GM21360 (cell line): ENCODE measurements at regions not wholly inside any gene's neighbourhood (a gene's known extent, or its start where the extent isn't known, plus 50 kb on each side); places are given as distances from the start of the nearest gene placed in this dataset.

Source experiments
- ATAC-seq: cut with Tn5 transposase; IDR thresholded peaks from one replicate; pipeline ENCODE4 v1.9.1; 2021; ENCODE audit warnings: mild to moderate bottlenecking, moderate library complexity; ENCODE audit not compliant: unreplicated experiment

DNA sequence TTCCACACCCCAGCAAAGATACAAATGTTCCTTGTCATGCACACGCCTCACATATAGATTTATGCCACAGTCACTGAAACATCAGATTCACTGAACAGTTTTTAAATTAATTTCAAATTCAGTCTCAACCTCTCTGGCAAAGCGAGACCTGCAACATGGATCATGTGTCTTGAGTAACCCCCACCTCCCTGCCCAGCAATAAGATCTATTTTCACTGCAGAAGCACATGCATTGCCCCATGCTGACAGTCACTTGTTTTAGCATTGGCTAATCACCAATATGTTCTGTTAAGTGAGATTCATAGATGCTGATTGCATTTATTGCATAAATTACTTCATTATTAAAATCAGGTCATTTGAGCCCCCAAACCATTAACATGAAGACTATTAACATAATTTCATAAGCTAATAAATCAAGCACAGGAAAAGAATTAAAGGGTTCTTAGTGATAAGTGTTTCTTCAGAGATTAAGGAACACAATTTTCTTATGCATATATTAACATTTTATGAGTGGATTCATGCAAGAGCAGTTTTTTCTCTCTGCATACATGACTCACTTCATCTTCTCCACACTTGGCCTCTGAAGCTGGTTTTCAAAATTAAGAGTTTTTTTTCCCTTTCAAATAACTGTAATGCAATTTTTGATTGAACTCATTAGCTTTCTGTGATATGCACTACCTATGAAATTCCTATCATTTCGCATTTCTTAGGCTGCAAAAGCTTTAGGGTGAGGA, 173.2 kb upstream of the SOX4 start:
- ATAC-seq = no peak

- no peak for ATAC-seq
Measured at GRCh38 chr6:21420926-21421325, 172.6 kb upstream of the SOX4 start.

- ATAC-seq = no peak
Measured at GRCh38 chr6:21423106-21423854, 170.3 kb upstream of the SOX4 start.

GRCh38 chr6:21426841-21427490, 166.6 kb upstream of the SOX4 start:
- no peak for ATAC-seq

- no peak for ATAC-seq
Measured at GRCh38 chr6:21429291-21429690, 164.3 kb upstream of the SOX4 start.

DNA sequence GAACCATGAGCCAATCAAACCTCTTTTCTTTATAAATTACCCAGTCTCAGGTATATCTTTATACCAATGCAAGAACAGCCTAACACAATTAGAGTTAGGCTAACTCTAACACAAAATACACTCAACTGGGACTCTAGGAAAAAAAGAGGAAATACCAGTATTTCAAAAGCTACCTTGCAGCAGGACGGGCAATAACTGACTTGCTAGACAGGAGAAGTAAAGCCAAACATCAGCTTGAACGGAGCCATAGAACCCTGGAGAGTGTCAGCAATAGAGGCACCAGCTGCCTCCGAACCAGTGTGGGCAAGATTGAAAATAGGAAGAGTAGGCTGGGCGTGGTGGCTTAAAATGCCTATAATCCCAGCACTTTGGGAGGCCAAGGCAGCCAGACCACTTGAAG, 162.0 kb upstream of the SOX4 start:
- ATAC-seq = no peak

DNA sequence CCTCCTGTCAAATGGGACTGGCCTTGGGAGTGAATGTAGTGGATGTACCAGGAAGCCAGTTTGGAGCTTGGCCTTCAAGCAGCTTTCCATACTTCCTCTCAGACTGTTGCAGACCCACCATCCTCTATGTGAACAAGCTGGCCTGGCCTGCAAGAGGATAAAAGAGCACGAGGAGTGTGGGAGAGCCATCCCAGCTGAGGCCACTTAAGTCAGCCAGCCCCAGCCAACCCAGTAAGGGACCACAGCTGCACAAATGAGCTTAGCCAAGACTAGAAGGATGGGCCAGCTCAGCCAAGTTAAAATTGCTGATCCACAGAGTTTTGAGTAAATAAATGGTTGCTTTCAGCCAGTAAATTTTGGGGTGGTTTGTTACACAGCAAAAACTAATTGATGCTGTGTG, 156.9 kb upstream of the SOX4 start:
- ATAC-seq = no peak

DNA sequence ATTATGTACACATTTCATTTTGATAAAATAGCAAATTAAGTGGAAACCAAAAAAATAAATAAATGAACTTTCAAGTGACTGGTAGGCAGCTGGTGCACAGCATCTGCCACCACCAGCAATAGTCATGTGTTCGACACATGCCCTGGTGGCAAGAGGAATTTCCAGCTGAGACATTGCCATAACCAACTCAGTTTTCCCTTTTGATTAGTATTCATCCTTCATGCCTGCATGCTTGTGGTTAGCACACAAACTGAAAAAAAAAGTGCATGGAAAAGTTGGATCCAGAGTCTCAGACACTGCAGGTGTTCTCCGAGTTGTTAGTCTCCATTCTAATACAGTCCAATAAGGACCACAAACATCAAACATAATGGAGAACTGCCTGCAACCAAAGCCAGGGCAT, 156.0 kb upstream of the SOX4 start:
- ATAC-seq = no peak

- ATAC-seq = peak; percentile 98
Measured at GRCh38 chr6:21438237-21438985, 155.1 kb upstream of the SOX4 start.

GRCh38 chr6:21438986-21439352, 154.6 kb upstream of the SOX4 start:
- ATAC-seq = peak; percentile 50

DNA sequence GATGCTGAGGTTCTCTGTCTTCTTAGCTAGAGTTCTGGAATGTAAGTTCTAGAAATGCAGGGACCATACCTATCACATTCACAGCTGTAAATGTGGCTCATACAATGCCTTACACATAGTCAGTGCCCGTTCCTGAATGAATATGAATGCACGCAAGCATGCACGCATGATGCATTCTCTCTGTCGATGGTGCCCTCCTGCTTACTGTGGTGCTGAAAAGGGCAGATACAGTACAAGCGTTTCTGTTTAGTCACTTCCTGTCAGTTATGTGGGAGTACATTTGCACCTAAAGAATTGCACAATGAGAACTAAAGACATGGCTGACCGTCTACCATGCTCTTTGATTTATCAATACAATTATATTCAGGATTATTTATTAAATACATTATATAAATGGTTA, 152.2 kb upstream of the SOX4 start:
- ATAC-seq = no peak

- no peak for ATAC-seq
Measured at GRCh38 chr6:21442874-21443273, 150.7 kb upstream of the SOX4 start.

GRCh38 chr6:21444711-21445260, 148.8 kb upstream of the SOX4 start:
- no peak for ATAC-seq

GRCh38 chr6:21447987-21448386, 145.6 kb upstream of the SOX4 start:
- no peak for ATAC-seq

GRCh38 chr6:21448485-21449109, 145.0 kb upstream of the SOX4 start:
- ATAC-seq = no peak

DNA sequence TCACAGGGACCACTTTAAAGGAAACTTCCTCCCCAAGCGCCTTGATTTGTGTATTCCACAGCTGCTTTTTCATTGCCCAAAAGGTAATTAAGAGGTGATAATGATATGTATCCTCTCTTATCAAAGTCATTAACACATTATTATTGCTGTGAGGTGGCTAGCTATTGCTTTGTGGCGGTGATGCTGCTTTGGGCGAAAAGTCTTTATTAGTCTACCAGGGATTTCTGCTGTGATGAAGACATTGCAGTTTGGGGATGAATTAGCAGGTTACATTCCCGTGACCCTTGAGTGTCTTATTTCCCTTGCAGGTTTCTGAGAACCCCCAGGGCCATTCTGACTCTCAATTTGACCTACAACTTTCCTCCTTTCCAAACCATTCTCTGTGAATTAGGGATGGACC, 143.4 kb upstream of the SOX4 start:
- no peak for ATAC-seq

GRCh38 chr6:21450628-21451027, 142.9 kb upstream of the SOX4 start:
- no peak for ATAC-seq

- no peak for ATAC-seq
Measured at GRCh38 chr6:21451546-21452013, 142.0 kb upstream of the SOX4 start.

DNA sequence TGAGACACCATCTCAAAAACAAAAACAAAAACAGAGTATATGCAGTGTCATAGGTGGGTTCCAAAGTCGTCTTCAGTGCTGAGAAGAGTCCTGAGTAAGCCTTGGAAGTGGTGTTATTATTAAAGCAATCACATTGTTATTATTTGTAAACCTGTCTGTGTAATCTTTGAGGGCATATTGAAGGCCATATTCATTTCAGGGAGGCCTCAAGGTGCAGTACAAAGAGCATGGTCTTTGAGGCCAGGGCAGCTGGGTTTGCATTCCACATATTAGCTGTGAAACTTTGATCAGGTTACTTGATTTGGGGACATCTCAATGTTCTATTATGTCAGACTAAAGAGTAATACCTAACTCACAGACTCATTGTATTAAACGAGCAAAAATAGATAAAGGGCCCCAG, 139.3 kb upstream of the SOX4 start:
- no peak for ATAC-seq

DNA sequence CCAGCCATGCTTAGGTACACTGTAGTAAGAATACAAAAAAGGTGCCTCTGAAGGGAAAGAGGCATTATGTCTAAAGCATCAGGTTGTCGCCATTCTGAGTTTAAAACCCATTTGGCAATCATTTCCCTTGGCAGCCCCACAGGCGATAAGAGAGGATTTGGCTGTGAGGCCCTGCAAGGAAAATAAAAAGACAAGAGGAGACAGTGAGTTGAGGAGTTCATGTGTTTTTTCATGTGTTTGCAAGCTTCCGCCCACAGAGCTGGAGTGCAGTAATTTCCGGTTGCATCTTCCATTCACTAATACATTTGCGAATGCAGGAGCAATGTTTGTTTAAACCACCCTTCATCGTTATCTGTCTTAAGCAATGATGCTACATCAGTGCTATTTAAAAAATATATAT, 138.5 kb upstream of the SOX4 start:
- ATAC-seq = no peak

DNA sequence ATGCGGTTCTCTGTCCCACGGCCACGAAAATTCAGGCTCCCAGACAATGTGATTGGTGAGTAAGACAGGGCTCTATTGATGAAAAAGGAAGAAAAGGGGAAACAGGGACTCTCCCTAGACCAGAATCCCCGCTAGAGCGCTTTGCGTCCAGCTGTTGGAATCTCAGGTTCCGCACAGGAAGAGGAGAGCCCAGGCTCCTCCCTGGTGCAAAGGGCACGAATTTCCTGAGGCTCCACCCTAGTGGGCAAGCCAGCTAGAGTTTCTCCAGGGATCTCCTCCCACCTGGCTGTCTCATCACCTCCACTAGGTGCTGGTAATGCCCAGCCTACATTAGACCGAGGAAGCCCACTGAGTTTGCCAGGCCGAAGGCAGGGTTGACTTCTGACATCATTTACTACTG, 135.9 kb upstream of the SOX4 start:
- no peak for ATAC-seq
